Ovary (tissue), 7 donors: ENCODE measurements at regions not wholly inside any gene's neighbourhood (a gene's known extent, or its start where the extent isn't known, plus 50 kb on each side); places are given as distances from the start of the nearest gene placed in this dataset.
"Not testable (repeated sequence)": the region's sequence is repeated elsewhere in the genome, so short reads cannot be mapped to it uniquely, and the experiment has no call there.

Experiments used
- DNase-seq, 5 donors: peaks; one replicate each; pipeline ENCODE4 v3.0.0-alpha.2; 2019 to 2020
- H3K27ac ChIP-seq, 2 donors: fragments of 200-600 bp; one replicate each; pipeline versions ENCODE4 v1.5.1 to v1.8.0; 2019 to 2022
- H3K27me3 ChIP-seq: fragments of 200-600 bp; one replicate; pipeline ENCODE4 v1.8.0; 2022
- H3K36me3 ChIP-seq: fragments of 200-600 bp; sonication (generic); one replicate; pipeline ENCODE4 v1.5.1; 2019
- H3K4me1 ChIP-seq: one replicate; pipeline ENCODE4 v1.8.1; 2013; ENCODE audit warnings: mild to moderate bottlenecking, moderate library complexity; ENCODE audit not compliant: insufficient read depth
- H3K4me3 ChIP-seq: fragments of 200-600 bp; sonication (generic); one replicate; pipeline ENCODE4 v1.5.1; 2017
- H3K9me3 ChIP-seq, 2 donors: fragments of 200-600 bp in 1 of 2; sonication (generic) in 1 of 2; one replicate each; pipeline versions ENCODE4 v1.5.1 to v1.8.1; 2013 to 2019; ENCODE audit warnings: mild to moderate bottlenecking in 1 of 2, moderate library complexity in 1 of 2
- CTCF ChIP-seq, 3 donors: fragments of 450-650 bp in 2 of 3; fragments of 200-600 bp in 1 of 3; IDR thresholded peaks; one replicate each; pipeline versions ENCODE4 v1.5.1 to v1.8.0; 2016 to 2022; ENCODE audit warnings: antibody characterized with exemption in 3 of 3, mild to moderate bottlenecking in 1 of 3
- POLR2A ChIP-seq: fragments of 450-650 bp; IDR thresholded peaks from one replicate; pipeline ENCODE4 v1.6.1; 2017; ENCODE audit warnings: antibody characterized with exemption, mild to moderate bottlenecking, moderate library complexity
- WGBS, 3 donors: extraction: QIAGEN DNeasy Blood & Tissue Kit in 1 of 3; methylation state at CpG; one replicate each; pipeline versions ENCODE4 v1.1.5 to v1.1.7; 2013 to 2017; 5-methylcytosine and 5-hydroxymethylcytosine counted together
- intact Hi-C, 4 donors: fragments of 100-400 bp; cut with DNase I; formaldehyde crosslinking; loops; one replicate each; pipeline versions ENCODE4 v1.11.0 to v1.15.1; 2022 to 2023
- donor health status: DM: no; HTN: no; CAD: no; lungs with moderate emphysema.
- donor health status: DM: no; HTN: no; CAD: no.
- donor health status: Bipolar disorder and iron deficiency.
- donor health status: DM: no; HTN: no; CAD: no.
- donor health status: DM: yes; HTN: yes; CAD: no.

- H3K9me3 ChIP-seq, intact Hi-C loops, H3K36me3 ChIP-seq, H3K27me3 ChIP-seq, H3K4me1 ChIP-seq: not testable (repeated sequence)
- Histone ChIP-seq H3K4me3 (peak overlapping the region; percentile 53), H3K27ac (peak overlapping the region in 1 of 2 donors; percentile 76)
- peak; percentile 60 for TF ChIP-seq POLR2A
- WGBS, 3 donors: 1 to 10% (median 2%) methylated on average over 3 to 40 of the region's 62 CpGs
- peak; percentile 39 to 73 (median 53) for DNase-seq
These were observed 66.3 kb downstream of the FAM72C start for GRCh38 chr1:143905214-143906179.

GRCh38 chr1:143904622-143904979, 67.2 kb downstream of the FAM72C start:
- peak overlapping the region; percentile 49 for H3K4me3 ChIP-seq

GRCh38 chr1:143903899-143904621, 67.7 kb downstream of the FAM72C start:
- WGBS, 3 donors: 0 to 8% (median 5%) methylated on average over 16 to 42 of the region's 48 CpGs
- H3K9me3 ChIP-seq, H3K4me1 ChIP-seq, H3K36me3 ChIP-seq, H3K27ac ChIP-seq, intact Hi-C loops, H3K27me3 ChIP-seq: not testable (repeated sequence)
- H3K4me3 ChIP-seq: peak overlapping the region; percentile 49
- DNase-seq: peak; percentile 42 to 73 (median 62)
- TF ChIP-seq POLR2A: peak; percentile 28

More at GRCh38 chr1:143904622-143904979, 67.2 kb downstream of the FAM72C start:
- intact Hi-C loops, H3K9me3 ChIP-seq, H3K36me3 ChIP-seq, H3K27ac ChIP-seq, H3K4me1 ChIP-seq, H3K27me3 ChIP-seq, DNase-seq: not testable (repeated sequence)
- WGBS, 3 donors: 0 to 1% (median 0%) methylated on average over 8 to 12 of the region's 12 CpGs

- DNase-seq, H3K9me3 ChIP-seq, H3K27me3 ChIP-seq, H3K4me1 ChIP-seq, H3K4me3 ChIP-seq, H3K36me3 ChIP-seq, intact Hi-C loops, H3K27ac ChIP-seq: not testable (repeated sequence)
- no CpG with 5 or more reads among the region's 1 CpG for WGBS, 3 donors
These were observed 75.4 kb downstream of the FAM72C start for GRCh38 chr1:143896377-143896776.

GRCh38 chr1:143884932-143885574, 86.7 kb downstream of the FAM72C start:
- H3K4me3 ChIP-seq: peak overlapping the region; percentile 15
- H3K36me3 ChIP-seq, H3K9me3 ChIP-seq, H3K4me1 ChIP-seq, intact Hi-C loops, H3K27me3 ChIP-seq: not testable (repeated sequence)
- H3K27ac ChIP-seq: peak overlapping the region in 1 of 2 donors; percentile 52
- DNase-seq: peak; percentile 32 to 83 (median 77)
- WGBS, 3 donors: 0% methylated on average over 27 of the region's 53 CpGs; no CpG with 5 or more reads in 2 of the 3 donors
- peak in 2 of 3 donors; percentile 52 to 64 for TF ChIP-seq CTCF (IDR thresholded peaks at IDR 0.05)

- peak overlapping the region; percentile 15 for H3K4me3 ChIP-seq
- H3K36me3 ChIP-seq, H3K27me3 ChIP-seq, H3K27ac ChIP-seq, intact Hi-C loops, H3K9me3 ChIP-seq, H3K4me1 ChIP-seq: not testable (repeated sequence)
- DNase-seq: peak; percentile 34 to 77 (median 44)
- WGBS, 3 donors: 0 to 1% (median 0%) methylated on average over 14 to 23 of the region's 38 CpGs
These were observed 87.3 kb downstream of the FAM72C start for GRCh38 chr1:143884532-143884931.

- H3K36me3 ChIP-seq, H3K4me1 ChIP-seq, H3K4me3 ChIP-seq, H3K9me3 ChIP-seq, H3K27me3 ChIP-seq, H3K27ac ChIP-seq, intact Hi-C loops, DNase-seq: not testable (repeated sequence)
- 69 to 78% methylated on average over 2 of the region's 4 CpGs; no CpG with 5 or more reads in 1 of the 3 donors for WGBS, 3 donors
These were observed 91.8 kb downstream of the FAM72C start for GRCh38 chr1:143879757-143880536.

GRCh38 chr1:143875947-143876346, 95.8 kb downstream of the FAM72C start:
- H3K27me3 ChIP-seq, intact Hi-C loops, H3K27ac ChIP-seq, H3K9me3 ChIP-seq, H3K4me3 ChIP-seq, H3K36me3 ChIP-seq, DNase-seq, H3K4me1 ChIP-seq: not testable (repeated sequence)
- WGBS, 3 donors: 50 to 78% methylated on average over 1 of the region's 5 CpGs; no CpG with 5 or more reads in 1 of the 3 donors

GRCh38 chr1:143874625-143875024, 97.2 kb downstream of the FAM72C start:
- H3K4me3 ChIP-seq, H3K36me3 ChIP-seq, H3K4me1 ChIP-seq, DNase-seq, H3K27me3 ChIP-seq, H3K9me3 ChIP-seq, intact Hi-C loops, H3K27ac ChIP-seq: not testable (repeated sequence)
- 78% methylated on average over 2 of the region's 2 CpGs; no CpG with 5 or more reads in 2 of the 3 donors for WGBS, 3 donors
